Fibroblast of lung (primary cell): ENCODE measurements at regions not wholly inside any gene's neighbourhood (a gene's known extent, or its start where the extent isn't known, plus 50 kb on each side); places are given as distances from the start of the nearest gene placed in this dataset.

ENCODE experiments used
- DNase-seq, 2 donors: peaks; one replicate each; pipeline versions ENCODE4 v3.0.0 to v3.0.0-alpha.2; 2010; ENCODE audit warnings: low read depth in 2 of 2
- H2AFZ ChIP-seq: 2 replicates; pipeline ENCODE4 v1.5.1; 2012; ENCODE audit warnings: low read length, control low read depth, inconsistent platforms
- H3K27ac ChIP-seq: 2 replicates; pipeline ENCODE4 v1.5.1; 2011; ENCODE audit warnings: low read length, control low read depth; ENCODE audit not compliant: insufficient read depth
- H3K27me3 ChIP-seq: 2 replicates; pipeline ENCODE4 v1.5.1; 2011; ENCODE audit warnings: mild to moderate bottlenecking, low read length; ENCODE audit not compliant: control insufficient read depth, insufficient read depth
- H3K36me3 ChIP-seq: 2 replicates; pipeline ENCODE4 v1.5.1; 2011; ENCODE audit warnings: low read length; ENCODE audit not compliant: control insufficient read depth, insufficient read depth
- H3K4me1 ChIP-seq: 2 replicates; pipeline ENCODE4 v1.5.1; 2011; ENCODE audit warnings: low read length; ENCODE audit not compliant: control insufficient read depth, insufficient read depth; ENCODE audit errors: extremely low read depth
- H3K4me2 ChIP-seq: 2 replicates; pipeline ENCODE4 v1.5.1; 2011; ENCODE audit warnings: low read length, control low read depth; ENCODE audit not compliant: insufficient read depth; ENCODE audit errors: extremely low read depth
- H3K4me3 ChIP-seq, 4 experiments: fragments of 200-600 bp in 1 of 4; sonication (generic) in 1 of 4; replicated peaks in 1 of 4; 2 replicates each; pipeline ENCODE4 v1.5.1; 2011 to 2016; ENCODE audit warnings: low read length in 4 of 4, low read depth in 3 of 4, mild to moderate bottlenecking in 3 of 4, control low read depth in 2 of 4, inconsistent platforms in 1 of 4, mixed read lengths in 1 of 4; ENCODE audit not compliant: insufficient read depth in 1 of 4; ENCODE audit errors: control extremely low read depth in 1 of 4
- H3K79me2 ChIP-seq: 2 replicates; pipeline ENCODE4 v1.5.1; 2012; ENCODE audit warnings: mild to moderate bottlenecking, low read length, inconsistent platforms; ENCODE audit not compliant: control insufficient read depth, insufficient read depth
- H3K9ac ChIP-seq: 2 replicates; pipeline ENCODE4 v1.5.1; 2011; ENCODE audit warnings: mild to moderate bottlenecking, low read length, control low read depth; ENCODE audit not compliant: insufficient read depth
- H3K9me3 ChIP-seq: 2 replicates; pipeline ENCODE4 v1.5.1; 2012; ENCODE audit warnings: low read depth, low read length; ENCODE audit not compliant: control insufficient read depth, insufficient read depth
- H4K20me1 ChIP-seq: 2 replicates; pipeline ENCODE4 v1.5.1; 2011; ENCODE audit warnings: low read length; ENCODE audit not compliant: control insufficient read depth, insufficient read depth; ENCODE audit errors: extremely low read depth
- EZH2 ChIP-seq: IDR thresholded peaks from 2 replicates; pipeline ENCODE4 v1.5.1; 2012; ENCODE audit warnings: low read length, control low read depth, mild to moderate bottlenecking; ENCODE audit errors: missing control alignments
- TF ChIP-seq, protein P1 (sequence below), 2 donors: IDR thresholded peaks in 1 of 2; conservative IDR thresholded peaks in 1 of 2; 1 replicate in 1 of 2; 2 replicates in 1 of 2; pipeline ENCODE4 v1.5.1; 2011 to 2012; ENCODE audit warnings: low read length in 2 of 2, control low read depth in 1 of 2, inconsistent platforms in 1 of 2, low read depth in 1 of 2, mild to moderate bottlenecking in 1 of 2

DNA sequence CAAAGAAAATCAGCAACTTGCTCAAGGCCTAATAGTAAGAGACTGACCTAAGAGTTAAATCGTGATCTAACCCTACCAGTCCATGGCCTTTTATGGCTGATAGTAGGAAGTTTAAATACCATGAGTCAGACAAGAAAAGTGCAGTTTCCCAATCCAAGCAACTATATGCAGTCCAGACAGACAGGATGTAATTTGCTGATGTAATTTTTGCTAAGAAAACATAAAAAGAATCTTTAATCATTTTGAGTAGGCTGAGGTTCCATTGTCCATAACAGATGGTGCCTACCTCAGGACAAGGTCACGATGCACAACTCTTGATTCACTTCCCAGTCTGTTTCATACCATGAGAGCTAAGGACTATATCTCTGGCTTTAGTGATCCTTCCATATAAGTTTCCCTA is 317.5 kb upstream of the GRIA3 start:
- Histone ChIP-seq H3K4me2 (no peak overlapping the region), H4K20me1 (no peaks in the 10 kb centered on the region), H3K27ac (no peak overlapping the region), H3K4me3 (no peak overlapping the region), H2AFZ (no peak overlapping the region), H3K27me3 (no peaks in the 10 kb centered on the region), H3K79me2 (no peaks in the 10 kb centered on the region), H3K9me3 (no peaks in the 10 kb centered on the region), H3K4me1 (no peaks in the 10 kb centered on the region), H3K9ac (no peak overlapping the region), H3K36me3 (no peaks in the 10 kb centered on the region)
- TF ChIP-seq, protein P1, sequence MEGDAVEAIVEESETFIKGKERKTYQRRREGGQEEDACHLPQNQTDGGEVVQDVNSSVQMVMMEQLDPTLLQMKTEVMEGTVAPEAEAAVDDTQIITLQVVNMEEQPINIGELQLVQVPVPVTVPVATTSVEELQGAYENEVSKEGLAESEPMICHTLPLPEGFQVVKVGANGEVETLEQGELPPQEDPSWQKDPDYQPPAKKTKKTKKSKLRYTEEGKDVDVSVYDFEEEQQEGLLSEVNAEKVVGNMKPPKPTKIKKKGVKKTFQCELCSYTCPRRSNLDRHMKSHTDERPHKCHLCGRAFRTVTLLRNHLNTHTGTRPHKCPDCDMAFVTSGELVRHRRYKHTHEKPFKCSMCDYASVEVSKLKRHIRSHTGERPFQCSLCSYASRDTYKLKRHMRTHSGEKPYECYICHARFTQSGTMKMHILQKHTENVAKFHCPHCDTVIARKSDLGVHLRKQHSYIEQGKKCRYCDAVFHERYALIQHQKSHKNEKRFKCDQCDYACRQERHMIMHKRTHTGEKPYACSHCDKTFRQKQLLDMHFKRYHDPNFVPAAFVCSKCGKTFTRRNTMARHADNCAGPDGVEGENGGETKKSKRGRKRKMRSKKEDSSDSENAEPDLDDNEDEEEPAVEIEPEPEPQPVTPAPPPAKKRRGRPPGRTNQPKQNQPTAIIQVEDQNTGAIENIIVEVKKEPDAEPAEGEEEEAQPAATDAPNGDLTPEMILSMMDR (conservative IDR thresholded peaks at IDR 0.05 in 1 of 2, IDR thresholded peaks at IDR 0.05 in 1 of 2; ENCODE audit: low read depth in 1 of 2, low read length in 2 of 2): no peak
- no peak for TF ChIP-seq EZH2
- DNase-seq: peak; percentile 40 to 92

DNA sequence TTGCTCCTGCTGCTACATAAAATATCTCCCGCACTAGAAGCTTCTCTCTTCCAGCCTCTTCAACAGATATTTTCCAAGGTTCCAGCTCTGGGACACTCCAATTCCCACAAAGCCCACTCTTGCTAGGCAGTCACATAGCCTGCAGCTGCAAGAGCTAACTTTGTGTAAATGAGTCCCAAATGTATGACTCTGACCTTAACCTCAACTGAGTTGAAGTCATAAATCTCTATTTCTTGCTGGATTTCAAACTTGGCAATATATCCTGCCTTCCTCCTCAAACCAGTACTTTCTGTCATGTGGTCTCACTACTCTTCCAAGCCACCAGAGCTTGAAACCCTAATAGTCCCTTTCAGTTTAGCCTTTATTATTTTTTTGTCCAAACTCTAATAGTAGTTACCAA is 315.4 kb upstream of the GRIA3 start:
- no peak overlapping the region for H2AFZ ChIP-seq
- no peaks in the 10 kb centered on the region for H3K36me3 ChIP-seq
- no peaks in the 10 kb centered on the region for H3K9me3 ChIP-seq
- H3K4me3 ChIP-seq: no peak overlapping the region
- H3K27ac ChIP-seq: no peak overlapping the region
- H3K4me1 ChIP-seq: no peaks in the 10 kb centered on the region
- no peak for TF ChIP-seq EZH2
- TF ChIP-seq, protein P1 (conservative IDR thresholded peaks at IDR 0.05 in 1 of 2, IDR thresholded peaks at IDR 0.05 in 1 of 2; ENCODE audit: low read depth in 1 of 2, low read length in 2 of 2): no peak
- no peak overlapping the region for H3K4me2 ChIP-seq
- H4K20me1 ChIP-seq: no peaks in the 10 kb centered on the region
- H3K27me3 ChIP-seq: no peaks in the 10 kb centered on the region
- peak in 1 of 2 donors; percentile 43 for DNase-seq
- H3K79me2 ChIP-seq: no peaks in the 10 kb centered on the region
- no peak overlapping the region for H3K9ac ChIP-seq

DNA sequence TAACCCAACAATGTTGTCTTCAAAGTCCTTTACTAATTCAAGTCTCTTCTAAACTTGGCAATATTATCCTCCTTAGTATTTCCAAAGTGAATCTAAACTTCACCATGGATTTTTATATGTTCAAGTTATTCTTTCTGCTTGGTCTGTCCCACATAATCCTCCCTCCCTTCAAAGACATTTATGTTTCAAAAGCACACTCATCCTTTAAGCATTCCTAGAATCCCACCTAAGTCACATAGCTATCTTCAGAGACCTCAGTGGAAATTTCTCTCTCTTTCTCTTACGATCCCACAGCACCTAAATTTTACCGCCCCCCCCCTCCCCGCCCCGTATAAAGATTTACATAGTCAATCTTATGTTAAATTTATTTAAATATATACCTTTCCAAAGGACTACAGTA is 314.9 kb upstream of the GRIA3 start:
- H3K9ac ChIP-seq: no peak overlapping the region
- no peak overlapping the region for H2AFZ ChIP-seq
- no peaks in the 10 kb centered on the region for H3K27me3 ChIP-seq
- H3K4me2 ChIP-seq: no peak overlapping the region
- no peaks in the 10 kb centered on the region for H4K20me1 ChIP-seq
- no peak overlapping the region for H3K27ac ChIP-seq
- H3K4me1 ChIP-seq: no peaks in the 10 kb centered on the region
- no peaks in the 10 kb centered on the region for H3K79me2 ChIP-seq
- H3K9me3 ChIP-seq: no peaks in the 10 kb centered on the region
- TF ChIP-seq EZH2: no peak
- TF ChIP-seq, protein P1 (conservative IDR thresholded peaks at IDR 0.05 in 1 of 2, IDR thresholded peaks at IDR 0.05 in 1 of 2; ENCODE audit: low read depth in 1 of 2, low read length in 2 of 2): no peak
- H3K4me3 ChIP-seq: no peak overlapping the region
- H3K36me3 ChIP-seq: no peaks in the 10 kb centered on the region
- peak in 1 of 2 donors; percentile 50 for DNase-seq
